CD4-positive, alpha-beta T cell (primary cell): ENCODE measurements at regions not wholly inside any gene's neighbourhood (a gene's known extent, or its start where the extent isn't known, plus 50 kb on each side); places are given as distances from the start of the nearest gene placed in this dataset.
"Not testable (repeated sequence)": the region's sequence is repeated elsewhere in the genome, so short reads cannot be mapped to it uniquely, and the experiment has no call there.

Source experiments
- ATAC-seq: fragments of 200-7000 bp; cut with Tn5 transposase; one replicate; pipeline ENCODE4 v1.10.0; 2022; ENCODE audit warnings: mild to moderate bottlenecking; ENCODE audit not compliant: poor library complexity
- CTCF ChIA-PET: fragments of 350-600 bp; sonication (Branson Sonifier 250); formaldehyde crosslinking; loops from one replicate; lab custom pipeline; 2021; ENCODE audit warnings: antibody characterized with exemption, inconsistent platforms; lab: Charles Lee
- POLR2A ChIA-PET: fragments of 350-600 bp; sonication (Branson Sonifier 250); formaldehyde crosslinking; loops from one replicate; lab custom pipeline; 2021; ENCODE audit warnings: antibody characterized with exemption, inconsistent platforms; lab: Charles Lee
- DNase-seq, 14 experiments: peaks; one replicate each; pipeline ENCODE4 v3.0.0-alpha.2; 2013 to 2020; ENCODE audit warnings: mixed read lengths in 2 of 14
- H3K27ac ChIP-seq, 2 donors: one replicate each; pipeline versions ENCODE4 v1.5.1 to v1.7.0; 2013; ENCODE audit warnings: low read length in 2 of 2, low read depth in 1 of 2, mild to moderate bottlenecking in 1 of 2
- H3K27me3 ChIP-seq, 2 experiments: 1 replicate in 1 of 2; 2 replicates in 1 of 2; pipeline versions ENCODE4 v1.6.1 to v1.7.0; 2013; ENCODE audit warnings: low read length in 2 of 2, control low read depth in 1 of 2, mild to moderate bottlenecking in 1 of 2, moderate library complexity in 1 of 2; ENCODE audit not compliant: insufficient read depth in 2 of 2, control insufficient read depth in 1 of 2
- H3K36me3 ChIP-seq: one replicate; pipeline ENCODE4 v1.6.1; 2013; ENCODE audit warnings: low read length, control low read depth; ENCODE audit not compliant: insufficient read depth
- H3K4me1 ChIP-seq: one replicate; pipeline ENCODE4 v1.6.1; 2013; ENCODE audit warnings: low read length, control low read depth; ENCODE audit not compliant: insufficient read depth
- H3K4me3 ChIP-seq: one replicate; pipeline ENCODE4 v1.5.1; 2013; ENCODE audit warnings: mild to moderate bottlenecking, low read length, moderate library complexity
- H3K9me3 ChIP-seq, 2 experiments: 1 replicate in 1 of 2; 2 replicates in 1 of 2; pipeline versions ENCODE4 v1.6.1 to v1.7.0; 2013; ENCODE audit warnings: low read length in 2 of 2, mild to moderate bottlenecking in 2 of 2, control low read depth in 1 of 2, moderate library complexity in 1 of 2; ENCODE audit not compliant: control insufficient read depth in 1 of 2, insufficient read depth in 1 of 2
- H3K27ac Mint-ChIP-seq: one replicate; pipeline ENCODE4 v1.8.0; 2020; ENCODE audit warnings: mixed read lengths
- H3K27me3 Mint-ChIP-seq: one replicate; pipeline ENCODE4 v1.8.0; 2021; ENCODE audit warnings: mixed read lengths
- H3K36me3 Mint-ChIP-seq: one replicate; pipeline ENCODE4 v1.8.0; 2021; ENCODE audit warnings: low read depth, mixed read lengths
- H3K4me1 Mint-ChIP-seq: one replicate; pipeline ENCODE4 v1.8.0; 2021; ENCODE audit warnings: low read depth, mixed read lengths
- H3K4me3 Mint-ChIP-seq: one replicate; pipeline ENCODE4 v1.8.0; 2020; ENCODE audit warnings: mild to moderate bottlenecking, mixed read lengths
- H3K9me3 Mint-ChIP-seq: one replicate; pipeline ENCODE4 v1.8.0; 2020; ENCODE audit warnings: mixed read lengths
- intact Hi-C, 2 experiments: fragments of 100-400 bp; cut with DNase I in 1 of 2; cut with micrococcal nuclease in 1 of 2; formaldehyde crosslinking; loops; one replicate each; pipeline versions ENCODE4 v1.15.1 to v1.9.0; 2023 to 2025; cut with DNase I, micrococcal nuclease
- TF ChIP-seq, protein P1 (sequence below): fragments of 200-600 bp; IDR thresholded peaks from one replicate; pipeline ENCODE4 v1.8.0; 2022; ENCODE audit warnings: antibody characterized with exemption, mild to moderate bottlenecking

DNA sequence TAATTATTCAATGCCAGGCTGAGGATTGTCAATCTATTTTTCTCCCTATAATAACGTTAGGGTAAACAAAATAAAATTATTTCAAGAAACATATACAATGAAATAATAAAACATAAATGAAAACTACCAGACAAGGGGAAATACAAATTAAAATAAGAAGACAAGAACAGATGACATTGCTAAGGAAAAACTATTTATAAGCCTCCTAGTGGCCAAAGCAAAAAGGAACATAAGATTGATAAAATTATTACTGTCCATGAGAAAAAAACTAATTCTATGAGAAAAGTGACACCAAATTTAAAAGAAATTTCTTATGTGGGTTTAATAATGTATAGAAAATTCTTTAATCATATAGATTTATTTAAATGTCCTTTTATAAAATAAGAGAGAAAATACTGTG lies 294.7 kb downstream of the TTC6 start:
- intact Hi-C loops: no loop called here
- CTCF ChIA-PET: no interaction called here
- Mint-ChIP-seq H3K4me3 (no peak overlapping the region), H3K36me3 (no peaks in the 10 kb centered on the region), H3K4me1 (no peaks in the 10 kb centered on the region), H3K27ac (no peak overlapping the region), H3K9me3 (no peaks in the 10 kb centered on the region), H3K27me3 (peaks cover 8% of the 10 kb centered on the region)
- no peak for DNase-seq
- H3K36me3 ChIP-seq: no peaks in the 10 kb centered on the region
- no peaks in the 10 kb centered on the region for H3K9me3 ChIP-seq
- H3K4me1 ChIP-seq: no peaks in the 10 kb centered on the region
- no peaks in the 10 kb centered on the region for H3K27me3 ChIP-seq
- H3K27ac ChIP-seq: no peak overlapping the region
- TF ChIP-seq, protein P1, sequence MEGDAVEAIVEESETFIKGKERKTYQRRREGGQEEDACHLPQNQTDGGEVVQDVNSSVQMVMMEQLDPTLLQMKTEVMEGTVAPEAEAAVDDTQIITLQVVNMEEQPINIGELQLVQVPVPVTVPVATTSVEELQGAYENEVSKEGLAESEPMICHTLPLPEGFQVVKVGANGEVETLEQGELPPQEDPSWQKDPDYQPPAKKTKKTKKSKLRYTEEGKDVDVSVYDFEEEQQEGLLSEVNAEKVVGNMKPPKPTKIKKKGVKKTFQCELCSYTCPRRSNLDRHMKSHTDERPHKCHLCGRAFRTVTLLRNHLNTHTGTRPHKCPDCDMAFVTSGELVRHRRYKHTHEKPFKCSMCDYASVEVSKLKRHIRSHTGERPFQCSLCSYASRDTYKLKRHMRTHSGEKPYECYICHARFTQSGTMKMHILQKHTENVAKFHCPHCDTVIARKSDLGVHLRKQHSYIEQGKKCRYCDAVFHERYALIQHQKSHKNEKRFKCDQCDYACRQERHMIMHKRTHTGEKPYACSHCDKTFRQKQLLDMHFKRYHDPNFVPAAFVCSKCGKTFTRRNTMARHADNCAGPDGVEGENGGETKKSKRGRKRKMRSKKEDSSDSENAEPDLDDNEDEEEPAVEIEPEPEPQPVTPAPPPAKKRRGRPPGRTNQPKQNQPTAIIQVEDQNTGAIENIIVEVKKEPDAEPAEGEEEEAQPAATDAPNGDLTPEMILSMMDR: no peak
- H3K4me3 ChIP-seq: no peak overlapping the region
- POLR2A ChIA-PET: no interaction called here
- no peak for ATAC-seq

DNA sequence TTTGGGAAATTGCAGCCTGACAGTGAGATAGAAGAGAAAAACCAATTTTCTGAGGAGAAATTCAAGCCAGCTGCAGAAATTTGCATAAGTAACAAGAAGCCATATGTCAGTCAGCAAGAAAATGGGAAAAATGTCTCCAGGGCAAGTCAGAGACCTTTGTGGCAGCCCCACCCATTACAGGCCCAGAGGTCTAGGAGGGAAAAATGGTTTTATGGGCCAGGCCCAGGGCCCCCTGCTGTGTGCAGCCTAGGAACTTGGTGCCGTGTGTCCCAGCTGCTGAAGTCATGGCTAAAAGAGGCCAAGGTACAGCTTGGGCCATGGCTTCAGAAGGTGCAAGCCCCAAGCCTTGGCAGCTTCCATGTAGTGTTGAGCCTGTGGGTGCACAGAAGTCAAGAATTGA lies 296.1 kb downstream of the TTC6 start:
- H3K36me3 Mint-ChIP-seq, H3K4me3 ChIP-seq, POLR2A ChIA-PET, intact Hi-C loops, H3K4me1 Mint-ChIP-seq, ATAC-seq, H3K4me1 ChIP-seq, H3K27me3 ChIP-seq, H3K9me3 ChIP-seq, H3K27ac Mint-ChIP-seq, CTCF ChIA-PET, H3K9me3 Mint-ChIP-seq, DNase-seq, H3K36me3 ChIP-seq, H3K4me3 Mint-ChIP-seq, H3K27me3 Mint-ChIP-seq, H3K27ac ChIP-seq: not testable (repeated sequence)

DNA sequence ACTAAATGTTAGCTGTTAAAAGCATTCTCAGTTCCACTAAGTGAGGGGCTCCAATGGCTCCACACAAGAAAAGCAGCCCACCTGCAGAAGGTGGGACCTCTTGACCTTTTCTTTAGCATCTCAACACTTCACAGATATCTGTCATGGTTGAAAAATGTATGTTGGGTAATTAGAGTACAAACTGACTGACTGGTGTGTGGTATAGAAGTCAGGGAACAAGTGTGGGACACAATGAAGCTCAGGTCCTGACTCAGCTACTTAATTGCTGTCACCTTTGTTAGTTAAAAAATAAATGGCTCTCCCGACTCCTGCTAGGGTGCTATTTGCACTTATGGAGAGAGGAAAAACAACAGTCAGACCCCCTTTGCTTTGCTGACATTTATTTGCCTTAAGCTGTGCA lies 299.0 kb downstream of the TTC6 start:
- CTCF ChIA-PET: no interaction called here
- H3K27me3 ChIP-seq: no peaks in the 10 kb centered on the region

DNA sequence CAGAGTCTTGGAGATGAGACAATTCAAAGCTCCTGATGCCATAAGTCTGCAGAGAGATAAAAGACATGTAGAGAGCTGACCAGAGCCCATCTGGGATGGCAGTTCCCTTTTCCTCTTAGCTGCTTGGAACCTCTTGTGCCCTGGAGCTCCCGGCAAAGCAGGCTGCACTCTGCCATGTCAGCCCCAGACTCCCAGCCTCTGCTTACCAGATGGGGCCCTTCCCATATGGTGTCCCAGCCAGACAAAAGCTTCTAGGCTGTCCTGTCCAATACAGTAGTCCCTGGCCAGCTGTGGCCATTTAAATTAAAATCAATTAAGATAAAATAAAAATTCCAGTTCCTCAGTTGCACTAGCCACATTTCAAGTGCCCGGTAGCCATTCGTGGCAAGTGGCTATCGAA lies 303.9 kb downstream of the TTC6 start:
- no peaks in the 10 kb centered on the region for H3K36me3 ChIP-seq
- Mint-ChIP-seq H3K9me3 (no peaks in the 10 kb centered on the region), H3K4me3 (no peak overlapping the region), H3K27ac (no peak overlapping the region), H3K36me3 (no peaks in the 10 kb centered on the region), H3K27me3 (peaks cover 14% of the 10 kb centered on the region), H3K4me1 (no peaks in the 10 kb centered on the region)
- H3K27me3 ChIP-seq: peaks cover 0 to 5% of the 10 kb centered on the region in 2 experiments
- intact Hi-C loops: no loop called here
- no peak overlapping the region for H3K4me3 ChIP-seq
- DNase-seq: no peak
- TF ChIP-seq, protein P1: no peak
- H3K4me1 ChIP-seq: no peaks in the 10 kb centered on the region
- H3K27ac ChIP-seq: no peak overlapping the region
- no peak for ATAC-seq
- no peaks in the 10 kb centered on the region for H3K9me3 ChIP-seq
- CTCF ChIA-PET: no interaction called here
- POLR2A ChIA-PET: no interaction called here

More for the DNA sequence above, 299.0 kb downstream of the TTC6 start:
- POLR2A ChIA-PET: no interaction called here
- DNase-seq (no peak), ATAC-seq (no peak)
- Mint-ChIP-seq H3K4me3 (no peak overlapping the region), H3K9me3 (no peaks in the 10 kb centered on the region), H3K4me1 (no peaks in the 10 kb centered on the region), H3K27me3 (peaks cover 3% of the 10 kb centered on the region), H3K27ac (no peak overlapping the region), H3K36me3 (no peaks in the 10 kb centered on the region)
- Histone ChIP-seq H3K4me3 (no peak overlapping the region), H3K36me3 (no peaks in the 10 kb centered on the region), H3K9me3 (no peaks in the 10 kb centered on the region), H3K27ac (no peak overlapping the region), H3K4me1 (no peaks in the 10 kb centered on the region)
- intact Hi-C loops: no loop called here
- TF ChIP-seq, protein P1: no peak
